IMR-90 (cell line): ENCODE measurements at regions not wholly inside any gene's neighbourhood (a gene's known extent, or its start where the extent isn't known, plus 50 kb on each side); places are given as distances from the start of the nearest gene placed in this dataset.

Source experiments
- ATAC-seq: fragments of 200-7000 bp; cut with Tn5 transposase; 2 replicates; pipeline ENCODE4 v1.9.1; 2020; ENCODE audit warnings: low read depth, mild to moderate bottlenecking, moderate library complexity
- BruUV-seq: library from RNA; stranded (reverse); fragments of 400-500 nt; replicated peaks from 2 replicates; lab custom pipeline; 2021; lab: Mats Ljungman, UMichigan
- CTCF ChIA-PET: fragments of 300-600 bp; formaldehyde crosslinking; extraction: SDS; loops from one replicate; lab custom pipeline; 2021; ENCODE audit warnings: antibody characterized with exemption; lab: Yijun Ruan, JAX
- POLR2A ChIA-PET: fragments of 300-600 bp; sonication (Branson Sonifier 250); formaldehyde crosslinking; loops from one replicate; lab custom pipeline; 2022; ENCODE audit warnings: antibody characterized with exemption; ENCODE audit not compliant: unreplicated experiment; lab: Charles Lee
- DNase-seq: peaks from one replicate; pipeline ENCODE4 v3.0.0; 2013
- H2AFZ ChIP-seq: replicated peaks from 2 replicates; pipeline ENCODE3; 2013; ENCODE audit warnings: low read length, mild to moderate bottlenecking; ENCODE audit not compliant: poor library complexity
- H2AK5ac ChIP-seq: 2 replicates; pipeline ENCODE4 v1.6.1; 2013; ENCODE audit warnings: low read depth, low read length, inconsistent platforms
- H2AK9ac ChIP-seq: replicated peaks from 2 replicates; pipeline ENCODE3; 2013; ENCODE audit warnings: mild to moderate bottlenecking, low read depth, low read length, moderate library complexity; ENCODE audit not compliant: poor library complexity
- H2BK120ac ChIP-seq: 2 replicates; pipeline ENCODE4 v1.6.1; 2013; ENCODE audit warnings: low read depth, low read length, inconsistent platforms
- H2BK15ac ChIP-seq: 3 replicates; pipeline ENCODE4 v1.6.1; 2013; ENCODE audit warnings: low read depth, low read length, inconsistent platforms
- H2BK20ac ChIP-seq: 2 replicates; pipeline ENCODE4 v1.6.1; 2013; ENCODE audit warnings: low read depth, mild to moderate bottlenecking, inconsistent platforms, low read length, moderate library complexity
- H2BK5ac ChIP-seq: 2 replicates; pipeline ENCODE4 v1.6.1; 2013; ENCODE audit warnings: mild to moderate bottlenecking, low read depth, low read length, inconsistent platforms; ENCODE audit not compliant: poor library complexity, severe bottlenecking
- H3K14ac ChIP-seq: replicated peaks from 2 replicates; pipeline ENCODE4 v1.6.1; 2013; ENCODE audit warnings: low read depth, low read length, inconsistent platforms
- H3K18ac ChIP-seq: 2 replicates; pipeline ENCODE4 v1.6.1; 2013; ENCODE audit warnings: low read depth, low read length, control low read depth
- H3K23ac ChIP-seq: 2 replicates; pipeline ENCODE4 v1.6.1; 2013; ENCODE audit warnings: low read depth, low read length, inconsistent platforms
- H3K27ac ChIP-seq: 2 replicates; pipeline ENCODE4 v1.5.1; 2013; ENCODE audit warnings: mild to moderate bottlenecking, control low read depth, low read length; ENCODE audit not compliant: insufficient read depth
- H3K27me3 ChIP-seq: 2 replicates; pipeline ENCODE4 v1.6.1; 2013; ENCODE audit warnings: low read length; ENCODE audit not compliant: control insufficient read depth, insufficient read depth
- H3K36me3 ChIP-seq: 2 replicates; pipeline ENCODE4 v1.6.1; 2013; ENCODE audit warnings: low read length, mixed read lengths; ENCODE audit not compliant: control insufficient read depth, insufficient read depth
- H3K4ac ChIP-seq: 2 replicates; pipeline ENCODE4 v1.6.1; 2013; ENCODE audit warnings: low read depth, low read length, inconsistent platforms
- H3K4me1 ChIP-seq: 2 replicates; pipeline ENCODE4 v1.6.1; 2013; ENCODE audit warnings: low read length, mixed read lengths; ENCODE audit not compliant: control insufficient read depth, insufficient read depth
- H3K4me2 ChIP-seq: 2 replicates; pipeline ENCODE4 v1.6.1; 2013; ENCODE audit warnings: low read depth, mild to moderate bottlenecking, control low read depth, low read length, moderate library complexity
- H3K4me3 ChIP-seq: 2 replicates; pipeline ENCODE4 v1.5.1; 2013; ENCODE audit warnings: low read depth, mild to moderate bottlenecking, control low read depth, low read length, moderate library complexity; ENCODE audit not compliant: insufficient read depth
- H3K56ac ChIP-seq: 2 replicates; pipeline ENCODE4 v1.6.1; 2013; ENCODE audit warnings: low read length, inconsistent platforms; ENCODE audit not compliant: insufficient read depth; ENCODE audit errors: extremely low read depth
- H3K79me1 ChIP-seq, 2 experiments: 2 replicates each; pipeline ENCODE4 v1.6.1; 2013; ENCODE audit warnings: low read length in 2 of 2, inconsistent platforms in 1 of 2, low read depth in 1 of 2
- H3K9ac ChIP-seq: 2 replicates; pipeline ENCODE4 v1.6.1; 2013; ENCODE audit warnings: low read depth, low read length, control low read depth
- H3K9me1 ChIP-seq: 2 replicates; pipeline ENCODE4 v1.6.1; 2013; ENCODE audit warnings: low read length, inconsistent platforms; ENCODE audit not compliant: insufficient read depth
- H3K9me3 ChIP-seq: 2 replicates; pipeline ENCODE4 v1.6.1; 2013; ENCODE audit warnings: low read length; ENCODE audit not compliant: control insufficient read depth, insufficient read depth
- H4K20me1 ChIP-seq: 2 replicates; pipeline ENCODE4 v1.6.1; 2013; ENCODE audit warnings: low read length, inconsistent platforms; ENCODE audit not compliant: insufficient read depth
- H4K5ac ChIP-seq: 2 replicates; pipeline ENCODE4 v1.6.1; 2013; ENCODE audit warnings: mild to moderate bottlenecking, low read depth, low read length, control low read depth
- H4K8ac ChIP-seq, 2 experiments: 2 replicates each; pipeline ENCODE4 v1.6.1; 2013; ENCODE audit warnings: low read depth in 2 of 2, low read length in 2 of 2, control low read depth in 1 of 2, inconsistent platforms in 1 of 2
- H4K91ac ChIP-seq: 2 replicates; pipeline ENCODE4 v1.6.1; 2013; ENCODE audit warnings: low read depth, low read length, inconsistent platforms; ENCODE audit not compliant: insufficient read depth
- BHLHE40 ChIP-seq: fragments of 150-350 bp; IDR thresholded peaks from 2 replicates; pipeline ENCODE4 v1.6.1; 2016; ENCODE audit warnings: mild to moderate bottlenecking, low read depth, low read length
- CEBPB ChIP-seq: IDR thresholded peaks from 2 replicates; pipeline ENCODE4 v1.6.1; 2012; ENCODE audit warnings: low read depth, low read length, improper control_type of control experiment
- CHD1 ChIP-seq: IDR thresholded peaks from 2 replicates; pipeline ENCODE4 v1.6.1; 2012; ENCODE audit warnings: low read depth, low read length, improper control_type of control experiment
- FOS ChIP-seq: fragments of 150-350 bp; IDR thresholded peaks from 2 replicates; pipeline ENCODE4 v1.6.1; 2016; ENCODE audit warnings: low read depth, low read length
- MAFK ChIP-seq: IDR thresholded peaks from 2 replicates; pipeline ENCODE4 v1.6.1; 2012; ENCODE audit warnings: low read depth, low read length, improper control_type of control experiment
- MAZ ChIP-seq: IDR thresholded peaks from 2 replicates; pipeline ENCODE4 v1.6.1; 2012; ENCODE audit warnings: low read depth, mild to moderate bottlenecking, low read length, improper control_type of control experiment, moderate library complexity, borderline replicate concordance
- NFE2L2 ChIP-seq: fragments of 150-350 bp; IDR thresholded peaks from 2 replicates; pipeline ENCODE4 v1.6.1; 2016; ENCODE audit warnings: low read depth, mild to moderate bottlenecking, low read length
- RAD21 ChIP-seq: IDR thresholded peaks from 2 replicates; pipeline ENCODE4 v1.6.1; 2012; ENCODE audit warnings: low read length, improper control_type of control experiment
- RCOR1 ChIP-seq: IDR thresholded peaks from 2 replicates; pipeline ENCODE4 v1.6.1; 2012; ENCODE audit warnings: mild to moderate bottlenecking, low read length, improper control_type of control experiment; ENCODE audit not compliant: insufficient replicate concordance
- RFX5 ChIP-seq: IDR thresholded peaks from 2 replicates; pipeline ENCODE4 v1.8.0; 2012; ENCODE audit warnings: low read depth, mild to moderate bottlenecking, low read length, moderate library complexity
- WGBS, 2 experiments: methylation state at CpG; one replicate each; pipeline versions ENCODE4 v1.1.5 to v1.1.7; 2013; ENCODE audit warnings: missing lambda C conversion rate in 2 of 2; ENCODE audit not compliant: insufficient read length in 1 of 2; ENCODE audit errors: extremely low coverage in 2 of 2; 5-methylcytosine and 5-hydroxymethylcytosine counted together
- dilution Hi-C: fragments of 300-500 bp; cut with HindIII; formaldehyde crosslinking; loops from one replicate; pipeline ENCODE4 v1.14.3; 2018; ENCODE audit warnings: low sequenced_read_pairs; ENCODE audit not compliant: unreplicated experiment
- in situ Hi-C: fragments of 300-500 bp; cut with MboI; formaldehyde crosslinking; loops from 3 replicates; pipeline ENCODE4 v1.14.3; 2019; ENCODE audit warnings: low sequenced_read_pairs, inconsistent platforms, mixed read lengths
- intact Hi-C: fragments of 100-400 bp; cut with micrococcal nuclease; formaldehyde crosslinking; loops from 2 replicates; pipeline ENCODE4 v1.10.0; 2022
- TF ChIP-seq, protein P1 (sequence below): fragments of 150-350 bp; IDR thresholded peaks from 2 replicates; pipeline ENCODE4 v1.6.1; 2016; ENCODE audit warnings: low read depth, mild to moderate bottlenecking, low read length, moderate library complexity, borderline replicate concordance
- TF ChIP-seq, protein P2 (sequence below): conservative IDR thresholded peaks from 2 replicates; pipeline ENCODE4 v1.5.1; 2012; ENCODE audit warnings: mild to moderate bottlenecking, low read depth, low read length, improper control_type of control experiment
- TF ChIP-seq, protein P3 (sequence below): fragments of 150-350 bp; IDR thresholded peaks from 2 replicates; pipeline ENCODE4 v1.6.1; 2017; ENCODE audit warnings: mild to moderate bottlenecking, antibody characterized with exemption, low read length, low read depth

DNA sequence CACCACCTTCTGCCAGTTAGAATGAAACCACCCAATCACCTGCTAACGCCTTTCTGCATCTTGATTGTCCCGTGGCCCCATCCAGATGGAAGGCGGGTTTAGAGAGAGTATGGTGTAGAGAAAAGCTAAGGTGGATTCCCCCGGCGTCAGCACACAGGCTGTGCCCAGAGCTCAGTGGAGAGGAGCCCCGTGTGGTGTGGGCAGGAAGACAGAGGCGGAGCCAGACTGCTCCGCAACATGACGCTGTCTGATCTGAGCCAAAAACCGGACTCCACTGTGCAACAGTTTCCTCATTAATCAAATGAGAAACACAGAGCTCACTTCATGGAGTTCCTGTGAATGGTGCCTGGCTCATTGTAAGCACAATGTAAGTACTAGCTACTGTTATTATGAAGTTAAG is 448.1 kb upstream of the SMIM21 start:
- dilution Hi-C loops = no loop called here

More for the DNA sequence above, 448.1 kb upstream of the SMIM21 start:
- POLR2A ChIA-PET = no interaction called here
- Histone ChIP-seq H2AK9ac (no peak overlapping the region), H4K8ac (no peak overlapping the region), H3K9me1 (no peaks in the 10 kb centered on the region), H2AK5ac (no peak overlapping the region), H4K5ac (no peak overlapping the region), H3K9me3 (peaks cover 4% of the 10 kb centered on the region), H3K4ac (no peak overlapping the region), H3K79me1 (no peaks in the 10 kb centered on the region), H3K27me3 (no peaks in the 10 kb centered on the region), H2BK15ac (no peak overlapping the region), H3K14ac (no peak overlapping the region), H2AFZ (no peak overlapping the region), H2BK20ac (no peak overlapping the region), H3K23ac (no peak overlapping the region), H3K9ac (no peak overlapping the region), H4K91ac (no peak overlapping the region), H3K4me1 (no peaks in the 10 kb centered on the region), H3K18ac (no peak overlapping the region), H3K56ac (no peak overlapping the region), H3K27ac (no peak overlapping the region), H3K4me3 (no peak overlapping the region), H2BK120ac (no peak overlapping the region), H2BK5ac (no peak overlapping the region), H3K4me2 (no peak overlapping the region), H4K20me1 (no peaks in the 10 kb centered on the region), H3K36me3 (no peaks in the 10 kb centered on the region)
- in situ Hi-C loops = no loop called here
- DNase-seq = no peak
- intact Hi-C loops = no loop called here
- no CpG with 5 or more reads among the region's 10 CpGs for WGBS, 2 experiments
- TF ChIP-seq, protein P1, sequence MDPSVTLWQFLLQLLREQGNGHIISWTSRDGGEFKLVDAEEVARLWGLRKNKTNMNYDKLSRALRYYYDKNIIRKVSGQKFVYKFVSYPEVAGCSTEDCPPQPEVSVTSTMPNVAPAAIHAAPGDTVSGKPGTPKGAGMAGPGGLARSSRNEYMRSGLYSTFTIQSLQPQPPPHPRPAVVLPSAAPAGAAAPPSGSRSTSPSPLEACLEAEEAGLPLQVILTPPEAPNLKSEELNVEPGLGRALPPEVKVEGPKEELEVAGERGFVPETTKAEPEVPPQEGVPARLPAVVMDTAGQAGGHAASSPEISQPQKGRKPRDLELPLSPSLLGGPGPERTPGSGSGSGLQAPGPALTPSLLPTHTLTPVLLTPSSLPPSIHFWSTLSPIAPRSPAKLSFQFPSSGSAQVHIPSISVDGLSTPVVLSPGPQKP = no peak
- TF ChIP-seq RFX5 (no peak), MAZ (no peak), RAD21 (no peak), MAFK (no peak), RCOR1 (no peak), CEBPB (no peak), NFE2L2 (no peak), BHLHE40 (no peak), CHD1 (no peak), FOS (no peak)
- TF ChIP-seq, protein P2, sequence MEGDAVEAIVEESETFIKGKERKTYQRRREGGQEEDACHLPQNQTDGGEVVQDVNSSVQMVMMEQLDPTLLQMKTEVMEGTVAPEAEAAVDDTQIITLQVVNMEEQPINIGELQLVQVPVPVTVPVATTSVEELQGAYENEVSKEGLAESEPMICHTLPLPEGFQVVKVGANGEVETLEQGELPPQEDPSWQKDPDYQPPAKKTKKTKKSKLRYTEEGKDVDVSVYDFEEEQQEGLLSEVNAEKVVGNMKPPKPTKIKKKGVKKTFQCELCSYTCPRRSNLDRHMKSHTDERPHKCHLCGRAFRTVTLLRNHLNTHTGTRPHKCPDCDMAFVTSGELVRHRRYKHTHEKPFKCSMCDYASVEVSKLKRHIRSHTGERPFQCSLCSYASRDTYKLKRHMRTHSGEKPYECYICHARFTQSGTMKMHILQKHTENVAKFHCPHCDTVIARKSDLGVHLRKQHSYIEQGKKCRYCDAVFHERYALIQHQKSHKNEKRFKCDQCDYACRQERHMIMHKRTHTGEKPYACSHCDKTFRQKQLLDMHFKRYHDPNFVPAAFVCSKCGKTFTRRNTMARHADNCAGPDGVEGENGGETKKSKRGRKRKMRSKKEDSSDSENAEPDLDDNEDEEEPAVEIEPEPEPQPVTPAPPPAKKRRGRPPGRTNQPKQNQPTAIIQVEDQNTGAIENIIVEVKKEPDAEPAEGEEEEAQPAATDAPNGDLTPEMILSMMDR = no peak
- TF ChIP-seq, protein P3, sequence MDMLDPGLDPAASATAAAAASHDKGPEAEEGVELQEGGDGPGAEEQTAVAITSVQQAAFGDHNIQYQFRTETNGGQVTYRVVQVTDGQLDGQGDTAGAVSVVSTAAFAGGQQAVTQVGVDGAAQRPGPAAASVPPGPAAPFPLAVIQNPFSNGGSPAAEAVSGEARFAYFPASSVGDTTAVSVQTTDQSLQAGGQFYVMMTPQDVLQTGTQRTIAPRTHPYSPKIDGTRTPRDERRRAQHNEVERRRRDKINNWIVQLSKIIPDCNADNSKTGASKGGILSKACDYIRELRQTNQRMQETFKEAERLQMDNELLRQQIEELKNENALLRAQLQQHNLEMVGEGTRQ = no peak
- no peak for ATAC-seq
- CTCF ChIA-PET = no interaction called here
- no TSS peak for BruUV-seq
